K562 (cell line): ENCODE measurements at regions not wholly inside any gene's neighbourhood (a gene's known extent, or its start where the extent isn't known, plus 50 kb on each side); places are given as distances from the start of the nearest gene placed in this dataset.

Experiments used
- CBX3 ChIP-seq, 2 experiments: IDR thresholded peaks; 1 replicate in 1 of 2; 2 replicates in 1 of 2; pipeline ENCODE4 v1.6.1; 2012; ENCODE audit warnings: inconsistent platforms in 2 of 2, low read length in 2 of 2, borderline replicate concordance in 1 of 2, control low read depth in 1 of 2
- CTCF ChIP-seq, 3 experiments: IDR thresholded peaks in 2 of 3; conservative IDR thresholded peaks in 1 of 3; 2 replicates each; pipeline ENCODE4 v1.5.1; 2011 to 2012; ENCODE audit warnings: low read length in 3 of 3, mild to moderate bottlenecking in 3 of 3, control low read depth in 2 of 3, improper control_type of control experiment in 1 of 3, inconsistent platforms in 1 of 3, low read depth in 1 of 3, mixed read lengths in 1 of 3, moderate library complexity in 1 of 3; ENCODE audit not compliant: insufficient read depth in 2 of 3
- EP300 ChIP-seq: IDR thresholded peaks from 2 replicates; pipeline ENCODE4 v1.6.1; 2012; ENCODE audit warnings: low read length, improper control_type of control experiment
- HINFP ChIP-seq: fragments of 450-650 bp; conservative IDR thresholded peaks from 2 replicates; pipeline ENCODE4 v1.6.1; 2016; ENCODE audit warnings: missing genetic modification characterization, low read depth, mild to moderate bottlenecking, control low read depth, missing compliant biosample characterization
- KDM2B ChIP-seq: fragments of 250-450 bp; sonication (Bioruptor Pico); IDR thresholded peaks from 2 replicates; pipeline ENCODE4 v1.8.0; 2021; ENCODE audit warnings: mild to moderate bottlenecking, moderate library complexity
- NFYB ChIP-seq: IDR thresholded peaks from 2 replicates; pipeline ENCODE4 v1.6.1; 2011; ENCODE audit warnings: mild to moderate bottlenecking, moderate library complexity; ENCODE audit not compliant: insufficient read length; ENCODE audit errors: extremely low read depth
- POLR2A ChIP-seq: fragments of 450-650 bp; conservative IDR thresholded peaks from 2 replicates; pipeline ENCODE4 v1.6.1; 2016
- SNIP1 ChIP-seq: fragments of 450-650 bp; IDR thresholded peaks from 2 replicates; pipeline ENCODE4 v1.7.1; 2017; ENCODE audit warnings: low read depth, mild to moderate bottlenecking
- SP1 ChIP-seq: sonication (generic); formaldehyde crosslinking; IDR thresholded peaks from 2 replicates; pipeline ENCODE4 v1.8.1; 2022; ENCODE audit warnings: mild to moderate bottlenecking, missing genetic modification reagents
- ZNF23 ChIP-seq: fragments of 250-450 bp; sonication (Bioruptor Pico); IDR thresholded peaks from 2 replicates; pipeline ENCODE4 v1.4.0; 2020; ENCODE audit warnings: mild to moderate bottlenecking

DNA sequence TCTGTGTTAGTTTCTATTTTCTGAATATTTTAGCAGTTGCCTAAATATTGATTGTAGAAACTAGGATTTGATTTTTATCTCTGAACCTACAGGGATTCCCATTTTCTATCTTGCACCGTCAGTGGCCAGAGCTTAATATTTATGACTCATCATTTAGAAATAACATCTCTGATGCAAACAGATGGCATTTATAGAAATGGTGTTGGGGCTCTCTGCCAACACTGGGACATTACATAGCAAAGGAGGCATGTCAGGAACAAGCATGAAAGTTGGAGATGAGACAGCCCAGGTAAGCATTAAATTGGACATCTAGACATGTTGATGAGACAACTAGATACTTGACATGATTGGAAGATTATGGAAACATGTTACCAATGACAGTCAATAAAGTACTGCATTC lies 165.3 kb upstream of the SYT4 start:
- TF ChIP-seq SP1 (CRISPR knock-in tag) (no peak), CTCF (IDR thresholded peaks at IDR 0.05 in 2 of 3, conservative IDR thresholded peaks at IDR 0.05 in 1 of 3; ENCODE audit: insufficient read depth in 2 of 3, low read depth in 1 of 3, low read length in 3 of 3) (no peak), EP300 (no peak), NFYB (no peak), HINFP (tag) (no peak), POLR2A (no peak), CBX3 (IDR thresholded peaks at IDR 0.05; ENCODE audit: borderline replicate concordance in 1 of 2, low read length in 2 of 2) (no peak), KDM2B (CRISPR knock-in tag) (no peak), SNIP1 (no peak), ZNF23 (no peak)
